ENCODE measurements at regions not wholly inside any gene's neighbourhood (a gene's known extent, or its start where the extent isn't known, plus 50 kb on each side); places are given as distances from the start of the nearest gene placed in this dataset.

DNA sequence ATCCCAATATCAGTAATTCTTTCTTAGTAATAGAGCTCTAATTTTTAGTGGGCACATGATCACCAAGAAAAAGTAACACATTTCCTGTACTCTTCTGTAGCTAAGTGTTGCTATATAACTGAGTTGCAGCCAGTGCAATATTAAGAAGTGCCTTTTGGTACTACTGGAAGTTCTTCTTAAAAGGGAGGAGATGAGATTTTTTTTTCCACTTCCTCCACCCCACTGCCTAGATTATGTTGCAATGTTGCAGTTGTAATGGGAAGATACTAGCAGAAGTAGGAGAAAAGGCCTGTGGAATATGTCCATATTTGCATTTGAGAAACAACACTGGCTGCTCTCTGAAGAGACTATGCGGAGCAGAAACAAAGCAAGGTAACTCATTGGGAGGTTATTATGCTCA lies 280.6 kb upstream of the ANO5 start:
- no peak for DNase-seq
- intact Hi-C loops (cut with DNase I; ENCODE audit: low total_unique reads), result no loop called here
- Histone ChIP-seq H3K4me3 (no peak overlapping the region), H3K27ac (no peak overlapping the region), H3K4me1 (no peaks in the 10 kb centered on the region), H3K36me3 (no peaks in the 10 kb centered on the region), H3K27me3 (no peaks in the 10 kb centered on the region), H3K9me3 (peaks cover 0 to 11% (median 4%) of the 10 kb centered on the region in 4 donors)
- 85 to 100% (median 93%) methylated on average over 1 of the region's 1 CpG for WGBS, 5 donors
- TF ChIP-seq POLR2A (IDR thresholded peaks at IDR 0.05) (no peak), POLR2AphosphoS5 (IDR thresholded peaks at IDR 0.05) (no peak), EP300 (IDR thresholded peaks at IDR 0.05) (no peak)
- TF ChIP-seq, protein P1, sequence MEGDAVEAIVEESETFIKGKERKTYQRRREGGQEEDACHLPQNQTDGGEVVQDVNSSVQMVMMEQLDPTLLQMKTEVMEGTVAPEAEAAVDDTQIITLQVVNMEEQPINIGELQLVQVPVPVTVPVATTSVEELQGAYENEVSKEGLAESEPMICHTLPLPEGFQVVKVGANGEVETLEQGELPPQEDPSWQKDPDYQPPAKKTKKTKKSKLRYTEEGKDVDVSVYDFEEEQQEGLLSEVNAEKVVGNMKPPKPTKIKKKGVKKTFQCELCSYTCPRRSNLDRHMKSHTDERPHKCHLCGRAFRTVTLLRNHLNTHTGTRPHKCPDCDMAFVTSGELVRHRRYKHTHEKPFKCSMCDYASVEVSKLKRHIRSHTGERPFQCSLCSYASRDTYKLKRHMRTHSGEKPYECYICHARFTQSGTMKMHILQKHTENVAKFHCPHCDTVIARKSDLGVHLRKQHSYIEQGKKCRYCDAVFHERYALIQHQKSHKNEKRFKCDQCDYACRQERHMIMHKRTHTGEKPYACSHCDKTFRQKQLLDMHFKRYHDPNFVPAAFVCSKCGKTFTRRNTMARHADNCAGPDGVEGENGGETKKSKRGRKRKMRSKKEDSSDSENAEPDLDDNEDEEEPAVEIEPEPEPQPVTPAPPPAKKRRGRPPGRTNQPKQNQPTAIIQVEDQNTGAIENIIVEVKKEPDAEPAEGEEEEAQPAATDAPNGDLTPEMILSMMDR (IDR thresholded peaks at IDR 0.05), result no peak

DNA sequence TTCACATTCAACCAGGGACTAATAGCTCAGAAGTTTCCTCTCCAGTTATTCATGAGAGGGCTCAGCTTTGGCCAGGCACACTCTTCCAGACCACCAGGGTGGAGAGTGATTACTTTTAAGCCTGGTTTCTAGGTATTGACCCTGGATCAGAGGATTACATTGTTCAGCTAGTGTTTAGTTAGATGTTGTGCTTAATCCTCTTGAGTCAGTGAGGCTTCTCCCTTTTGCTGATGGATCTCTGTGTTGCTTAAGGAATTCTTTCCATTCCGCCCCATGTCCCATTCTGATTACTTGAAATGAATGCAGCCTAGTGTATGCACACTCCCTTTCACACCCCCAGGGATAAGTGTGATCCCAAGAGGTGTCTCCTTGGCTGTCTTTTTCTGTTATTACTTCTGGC lies 271.7 kb upstream of the ANO5 start:
- TF ChIP-seq, protein P1 (IDR thresholded peaks at IDR 0.05), result no peak
- TF ChIP-seq EP300 (IDR thresholded peaks at IDR 0.05) (no peak), POLR2A (IDR thresholded peaks at IDR 0.05) (no peak), POLR2AphosphoS5 (IDR thresholded peaks at IDR 0.05) (no peak)
- no peak overlapping the region for H3K4me3 ChIP-seq
- H3K9me3 ChIP-seq, result peaks cover 0 to 1% (median 0%) of the 10 kb centered on the region in 4 donors
- no peaks in the 10 kb centered on the region for H3K36me3 ChIP-seq
- WGBS, 5 donors, result 60 to 82% (median 70%) methylated on average over 1 of the region's 1 CpG
- DNase-seq, result no peak
- H3K4me1 ChIP-seq, result no peaks in the 10 kb centered on the region
- no peaks in the 10 kb centered on the region for H3K27me3 ChIP-seq
- intact Hi-C loops (cut with DNase I; ENCODE audit: low total_unique reads), result no loop called here
- no peak overlapping the region for H3K27ac ChIP-seq

DNA sequence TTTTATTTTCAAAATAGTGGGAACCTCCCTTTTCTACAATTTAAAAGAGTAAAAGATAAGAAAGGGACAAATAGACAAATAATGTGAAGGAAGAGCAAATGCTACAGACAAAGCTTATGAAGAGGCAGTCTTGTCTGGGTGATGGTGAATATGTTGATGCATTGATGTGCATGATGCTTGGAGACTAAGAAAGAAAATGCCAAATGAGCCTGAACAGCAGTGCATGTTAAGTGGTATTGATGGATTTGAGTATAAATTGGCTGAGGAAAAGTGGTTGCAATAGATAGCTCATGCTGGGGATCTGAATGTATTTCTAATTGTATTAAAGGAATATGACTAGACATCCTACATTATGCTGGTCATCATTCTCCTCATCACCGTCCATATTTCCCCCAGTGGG lies 268.6 kb upstream of the ANO5 start:
- WGBS, 5 donors, result 30 to 97% (median 45%) methylated on average over 1 of the region's 1 CpG
- no peak for DNase-seq
- H3K27ac ChIP-seq, result no peak overlapping the region
- TF ChIP-seq, protein P1 (IDR thresholded peaks at IDR 0.05), result no peak
- no peak for TF ChIP-seq EP300 (IDR thresholded peaks at IDR 0.05)
- TF ChIP-seq POLR2A (IDR thresholded peaks at IDR 0.05), result no peak
- TF ChIP-seq POLR2AphosphoS5 (IDR thresholded peaks at IDR 0.05), result no peak
- H3K27me3 ChIP-seq, result no peaks in the 10 kb centered on the region
- no peaks in the 10 kb centered on the region for H3K36me3 ChIP-seq
- no peak overlapping the region for H3K4me3 ChIP-seq
- H3K4me1 ChIP-seq, result no peaks in the 10 kb centered on the region
- intact Hi-C loops (cut with DNase I; ENCODE audit: low total_unique reads), result no loop called here
- H3K9me3 ChIP-seq, result no peaks in the 10 kb centered on the region

DNA sequence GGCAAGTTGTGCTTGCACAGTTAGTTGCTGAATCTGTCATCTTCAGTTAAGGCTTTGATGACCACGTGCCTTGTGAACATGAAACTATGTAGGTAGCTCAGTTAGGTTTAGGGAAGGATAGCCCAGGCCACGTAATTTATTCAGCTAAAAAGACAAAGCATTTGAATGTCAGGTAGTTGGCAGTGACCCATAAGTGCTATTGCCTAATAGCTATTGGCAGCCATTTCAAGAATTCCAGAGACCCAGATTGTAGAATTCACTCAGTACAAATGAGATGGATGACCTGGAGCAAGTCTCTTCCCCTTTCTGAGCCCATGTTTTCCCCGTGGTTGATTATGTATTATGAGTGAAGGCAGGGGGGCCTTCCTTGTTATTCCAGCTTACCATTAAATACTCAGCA lies 265.3 kb upstream of the ANO5 start:
- TF ChIP-seq POLR2AphosphoS5 (IDR thresholded peaks at IDR 0.05) (no peak), POLR2A (IDR thresholded peaks at IDR 0.05) (no peak), EP300 (IDR thresholded peaks at IDR 0.05) (no peak)
- TF ChIP-seq, protein P1 (IDR thresholded peaks at IDR 0.05), result no peak
- WGBS, 5 donors, result 36 to 55% (median 45%) methylated on average over 3 of the region's 3 CpGs
- Histone ChIP-seq H3K9me3 (no peaks in the 10 kb centered on the region), H3K27ac (no peak overlapping the region), H3K27me3 (no peaks in the 10 kb centered on the region), H3K4me1 (no peaks in the 10 kb centered on the region), H3K4me3 (no peak overlapping the region), H3K36me3 (no peaks in the 10 kb centered on the region)
- intact Hi-C loops (cut with DNase I; ENCODE audit: low total_unique reads), result no loop called here
- no peak for DNase-seq

All from stomach (tissue), 8 donors.